Loucy (cell line): ENCODE measurements at regions not wholly inside any gene's neighbourhood (a gene's known extent, or its start where the extent isn't known, plus 50 kb on each side); places are given as distances from the start of the nearest gene placed in this dataset.

Source experiments
- H2AFZ ChIP-seq: fragments of 200-600 bp; sonication (generic); 2 replicates; pipeline ENCODE4 v1.6.0; 2016; ENCODE audit warnings: antibody characterized with exemption, mild to moderate bottlenecking, low read length, moderate library complexity
- H3F3A ChIP-seq: fragments of 200-600 bp; 2 replicates; pipeline ENCODE4 v1.6.0; 2016; ENCODE audit warnings: antibody characterized with exemption, low read depth, mild to moderate bottlenecking
- H3K27me3 ChIP-seq: fragments of 200-600 bp; sonication (generic); 2 replicates; pipeline ENCODE4 v1.6.1; 2014; ENCODE audit warnings: low read length, mild to moderate bottlenecking; ENCODE audit not compliant: insufficient read depth, poor library complexity, severe bottlenecking
- H3K36me3 ChIP-seq: fragments of 200-600 bp; sonication (generic); 2 replicates; pipeline ENCODE4 v1.6.1; 2016; ENCODE audit warnings: low read length; ENCODE audit not compliant: insufficient read depth
- H3K4me1 ChIP-seq: fragments of 200-600 bp; sonication (generic); 2 replicates; pipeline ENCODE4 v1.5.1; 2014; ENCODE audit warnings: low read length, mild to moderate bottlenecking; ENCODE audit not compliant: insufficient read depth, poor library complexity, severe bottlenecking
- H3K4me2 ChIP-seq: fragments of 200-600 bp; sonication (generic); 2 replicates; pipeline ENCODE4 v1.6.0; 2014; ENCODE audit warnings: antibody characterized with exemption, low read length, low read depth, mild to moderate bottlenecking; ENCODE audit not compliant: poor library complexity, severe bottlenecking
- H3K4me3 ChIP-seq: fragments of 200-600 bp; sonication (generic); 2 replicates; pipeline ENCODE4 v1.5.1; 2014; ENCODE audit warnings: low read length, mild to moderate bottlenecking, mixed read lengths; ENCODE audit not compliant: poor library complexity, severe bottlenecking
- H3K79me2 ChIP-seq: fragments of 200-600 bp; sonication (generic); 2 replicates; pipeline ENCODE4 v1.6.1; 2014; ENCODE audit warnings: low read length; ENCODE audit not compliant: insufficient read depth
- H3K9ac ChIP-seq: fragments of 200-600 bp; sonication (generic); 2 replicates; pipeline ENCODE4 v1.6.0; 2014; ENCODE audit warnings: mild to moderate bottlenecking, low read depth, low read length, moderate library complexity; ENCODE audit not compliant: poor library complexity, severe bottlenecking
- H3K9me2 ChIP-seq: fragments of 200-600 bp; sonication (generic); replicated peaks from 2 replicates; pipeline ENCODE4 v1.6.1; 2016; ENCODE audit warnings: low read depth, low read length, mixed read lengths
- H3K9me3 ChIP-seq: fragments of 200-600 bp; sonication (generic); 2 replicates; pipeline ENCODE4 v1.6.1; 2014; ENCODE audit warnings: mild to moderate bottlenecking, antibody characterized with exemption, low read length, low read depth; ENCODE audit not compliant: insufficient read depth
- H4K20me1 ChIP-seq: fragments of 200-600 bp; sonication (generic); 2 replicates; pipeline ENCODE4 v1.6.0; 2014; ENCODE audit warnings: antibody characterized with exemption, low read length, mild to moderate bottlenecking; ENCODE audit not compliant: insufficient read depth, poor library complexity, severe bottlenecking
- EZH2phosphoT487 ChIP-seq: fragments of 200-600 bp; IDR thresholded peaks from 2 replicates; pipeline ENCODE4 v1.6.1; 2018; ENCODE audit warnings: antibody characterized with exemption, mild to moderate bottlenecking, moderate library complexity, borderline replicate concordance
- TF ChIP-seq, protein P1 (sequence below): fragments of 200-600 bp; sonication (generic); conservative IDR thresholded peaks from 2 replicates; pipeline ENCODE4 v1.5.1; 2014; ENCODE audit warnings: mild to moderate bottlenecking, antibody characterized with exemption, low read length

DNA sequence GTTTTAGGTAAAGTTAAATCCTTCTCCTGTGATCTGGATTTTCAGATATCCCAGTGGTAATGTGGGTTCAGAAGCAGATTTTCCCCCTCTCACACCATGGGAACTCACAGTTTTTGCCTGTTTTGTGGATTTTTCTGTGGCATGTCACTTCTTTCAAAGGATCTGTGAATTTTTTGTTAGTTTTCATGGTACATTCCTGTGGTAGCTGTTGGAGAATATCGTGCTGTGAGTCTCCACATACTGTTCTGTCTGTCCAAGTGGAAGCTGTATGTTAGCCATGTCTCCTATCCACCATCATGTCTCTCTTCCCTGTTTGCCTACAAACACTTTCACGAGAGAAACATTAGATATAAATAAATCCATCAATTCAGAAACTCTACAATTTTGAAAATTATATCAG is 378.7 kb upstream of the ADGRB3 start:
- Histone ChIP-seq H3K9me2 (no peaks in the 10 kb centered on the region), H3F3A (no peaks in the 10 kb centered on the region), H3K4me1 (no peaks in the 10 kb centered on the region), H3K79me2 (no peaks in the 10 kb centered on the region), H3K9ac (no peak overlapping the region), H3K36me3 (no peaks in the 10 kb centered on the region), H4K20me1 (no peaks in the 10 kb centered on the region), H3K4me3 (no peak overlapping the region), H2AFZ (no peak overlapping the region), H3K4me2 (no peak overlapping the region), H3K27me3 (no peaks in the 10 kb centered on the region), H3K9me3 (no peaks in the 10 kb centered on the region; the same call in 1 of the 2 replicates)
- TF ChIP-seq, protein P1, sequence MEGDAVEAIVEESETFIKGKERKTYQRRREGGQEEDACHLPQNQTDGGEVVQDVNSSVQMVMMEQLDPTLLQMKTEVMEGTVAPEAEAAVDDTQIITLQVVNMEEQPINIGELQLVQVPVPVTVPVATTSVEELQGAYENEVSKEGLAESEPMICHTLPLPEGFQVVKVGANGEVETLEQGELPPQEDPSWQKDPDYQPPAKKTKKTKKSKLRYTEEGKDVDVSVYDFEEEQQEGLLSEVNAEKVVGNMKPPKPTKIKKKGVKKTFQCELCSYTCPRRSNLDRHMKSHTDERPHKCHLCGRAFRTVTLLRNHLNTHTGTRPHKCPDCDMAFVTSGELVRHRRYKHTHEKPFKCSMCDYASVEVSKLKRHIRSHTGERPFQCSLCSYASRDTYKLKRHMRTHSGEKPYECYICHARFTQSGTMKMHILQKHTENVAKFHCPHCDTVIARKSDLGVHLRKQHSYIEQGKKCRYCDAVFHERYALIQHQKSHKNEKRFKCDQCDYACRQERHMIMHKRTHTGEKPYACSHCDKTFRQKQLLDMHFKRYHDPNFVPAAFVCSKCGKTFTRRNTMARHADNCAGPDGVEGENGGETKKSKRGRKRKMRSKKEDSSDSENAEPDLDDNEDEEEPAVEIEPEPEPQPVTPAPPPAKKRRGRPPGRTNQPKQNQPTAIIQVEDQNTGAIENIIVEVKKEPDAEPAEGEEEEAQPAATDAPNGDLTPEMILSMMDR = no peak
- no peak for TF ChIP-seq EZH2phosphoT487

DNA sequence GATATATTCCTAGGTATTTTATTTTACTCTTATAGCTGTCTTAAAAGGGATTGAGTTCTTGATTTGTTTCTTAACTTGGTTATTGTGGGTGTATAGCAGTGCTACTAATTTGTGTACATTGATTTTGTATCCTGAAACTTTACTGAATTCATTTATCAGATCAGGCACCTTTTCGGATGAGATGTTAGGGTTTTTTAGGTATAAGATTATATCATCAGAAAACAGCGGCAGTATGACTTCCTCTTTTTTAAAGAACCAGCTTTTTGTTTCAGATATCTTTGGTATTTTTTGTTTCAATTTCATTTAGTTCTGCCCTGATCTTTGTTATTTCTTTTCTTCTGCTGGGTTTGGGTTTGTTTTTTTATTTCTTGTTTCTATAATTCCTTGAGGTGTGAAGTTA is 382.4 kb upstream of the ADGRB3 start:
- no peaks in the 10 kb centered on the region for H3K27me3 ChIP-seq
- H3K9me2 ChIP-seq = no peaks in the 10 kb centered on the region
- no peaks in the 10 kb centered on the region for H3K79me2 ChIP-seq
- H3K4me1 ChIP-seq = no peaks in the 10 kb centered on the region
- H3K9ac ChIP-seq = no peak overlapping the region
- H3K4me2 ChIP-seq = no peak overlapping the region
- TF ChIP-seq, protein P1 = no peak
- TF ChIP-seq EZH2phosphoT487 = no peak
- no peaks in the 10 kb centered on the region for H4K20me1 ChIP-seq
- no peaks in the 10 kb centered on the region for H3F3A ChIP-seq
- H3K4me3 ChIP-seq = no peak overlapping the region
- H3K36me3 ChIP-seq = no peaks in the 10 kb centered on the region
- no peak overlapping the region for H2AFZ ChIP-seq
- no peaks in the 10 kb centered on the region; the same call in 1 of the 2 replicates for H3K9me3 ChIP-seq

DNA sequence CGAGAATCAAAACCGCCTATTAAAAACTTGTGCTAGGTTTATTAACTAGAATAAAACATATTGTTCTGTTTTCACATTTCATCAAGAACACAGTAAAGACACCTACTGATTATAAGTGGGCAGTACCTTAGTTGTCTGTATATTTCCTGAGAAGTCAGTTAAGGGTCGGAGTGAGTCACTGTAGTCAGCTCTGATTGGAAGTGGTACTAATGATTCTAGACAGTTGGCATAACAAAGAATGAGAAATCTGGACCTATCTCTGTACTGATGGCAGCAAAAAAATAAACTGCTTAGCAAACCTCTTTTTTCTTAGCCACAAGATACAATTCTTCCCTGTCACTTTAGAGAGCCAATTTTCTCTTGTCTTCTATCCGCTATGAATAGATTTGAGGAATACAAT is 387.3 kb upstream of the ADGRB3 start:
- no peaks in the 10 kb centered on the region for H3K36me3 ChIP-seq
- no peaks in the 10 kb centered on the region for H4K20me1 ChIP-seq
- H3K9ac ChIP-seq = no peak overlapping the region
- H2AFZ ChIP-seq = no peak overlapping the region
- TF ChIP-seq, protein P1 = no peak
- TF ChIP-seq EZH2phosphoT487 = no peak
- H3F3A ChIP-seq = no peaks in the 10 kb centered on the region
- H3K4me3 ChIP-seq = no peak overlapping the region
- H3K27me3 ChIP-seq = no peaks in the 10 kb centered on the region
- no peak overlapping the region for H3K4me2 ChIP-seq
- no peaks in the 10 kb centered on the region for H3K9me2 ChIP-seq
- no peaks in the 10 kb centered on the region for H3K79me2 ChIP-seq
- no peaks in the 10 kb centered on the region for H3K9me3 ChIP-seq
- H3K4me1 ChIP-seq = no peaks in the 10 kb centered on the region
